ENCODE measurements at regions not wholly inside any gene's neighbourhood (a gene's known extent, or its start where the extent isn't known, plus 50 kb on each side); places are given as distances from the start of the nearest gene placed in this dataset.

- TF ChIP-seq TSHZ2 (CRISPR knock-in tag; IDR thresholded peaks at IDR 0.05) (no peak), TCF4 (CRISPR knock-in tag; IDR thresholded peaks at IDR 0.05; ENCODE audit: borderline replicate concordance) (no peak), ZNF565 (CRISPR knock-in tag; conservative IDR thresholded peaks at IDR 0.05; ENCODE audit: low read depth) (no peak), BACH2 (CRISPR knock-in tag; IDR thresholded peaks at IDR 0.05; ENCODE audit: borderline replicate concordance) (no peak), OSR1 (CRISPR knock-in tag; IDR thresholded peaks at IDR 0.05) (no peak), ZFP30 (CRISPR knock-in tag; IDR thresholded peaks at IDR 0.05) (no peak), RARB (CRISPR knock-in tag; IDR thresholded peaks at IDR 0.05) (no peak), ZFP3 (CRISPR knock-in tag; IDR thresholded peaks at IDR 0.05) (no peak), POU6F1 (CRISPR knock-in tag; IDR thresholded peaks at IDR 0.05; ENCODE audit: borderline replicate concordance, low read depth) (no peak), CSRNP3 (CRISPR knock-in tag; IDR thresholded peaks at IDR 0.05) (no peak), PATZ1 (CRISPR knock-in tag; IDR thresholded peaks at IDR 0.05; ENCODE audit: borderline replicate concordance) (no peak), ISL1 (CRISPR knock-in tag; IDR thresholded peaks at IDR 0.05) (no peak), ZNF70 (CRISPR knock-in tag; IDR thresholded peaks at IDR 0.05) (no peak), ZC3H10 (CRISPR knock-in tag; IDR thresholded peaks at IDR 0.05) (no peak)
Measured at GRCh38 chr2:78646533-78647364, 378.8 kb upstream of the REG3G start.

All from SK-N-SH treated with all-trans-retinoic acid at 6 μM for 48 hours (cell line).